ENCODE measurements at regions not wholly inside any gene's neighbourhood (a gene's known extent, or its start where the extent isn't known, plus 50 kb on each side); places are given as distances from the start of the nearest gene placed in this dataset.

GRCh38 chr7:25349283-25350017 lies 121.2 kb upstream of the NPVF start:
- FAIRE-seq, result no peak
- Histone ChIP-seq H3K36me3 (ENCODE audit: control insufficient read depth in 2 of 3, insufficient read depth in 3 of 3, low read length in 3 of 3) (no peaks in the 10 kb centered on the region), H3K9ac (ENCODE audit: low read length in 3 of 3) (no peak overlapping the region), H3K9me3 (ENCODE audit: control insufficient read depth in 2 of 3, insufficient read depth in 1 of 3, low read length in 3 of 3) (no peaks in the 10 kb centered on the region), H3K4me3 (ENCODE audit: low read length in 3 of 3) (no peak overlapping the region), H3K27me3 (ENCODE audit: control insufficient read depth, insufficient read depth, low read length) (no peaks in the 10 kb centered on the region), H3K4me1 (ENCODE audit: control insufficient read depth in 2 of 3, insufficient read depth in 2 of 3, low read depth in 1 of 3, low read length in 3 of 3) (no peaks in the 10 kb centered on the region), H3K27ac (ENCODE audit: low read depth in 2 of 2, low read length in 2 of 2) (no peak overlapping the region)
- TF ChIP-seq CTCF (IDR thresholded peaks at IDR 0.05; ENCODE audit: borderline replicate concordance, extremely low read depth, insufficient read depth), result no peak
- intact Hi-C loops (cut with DNase I), result no loop called here
- no peak for DNase-seq

- no peak overlapping the region for H3K27ac ChIP-seq (ENCODE audit: low read depth in 2 of 2, low read length in 2 of 2)
- H3K27me3 ChIP-seq (ENCODE audit: control insufficient read depth, insufficient read depth, low read length), result no peaks in the 10 kb centered on the region
- TF ChIP-seq CTCF (IDR thresholded peaks at IDR 0.05; ENCODE audit: borderline replicate concordance, extremely low read depth, insufficient read depth), result no peak
- FAIRE-seq (no peak), DNase-seq (no peak)
- no peaks in the 10 kb centered on the region for H3K9me3 ChIP-seq (ENCODE audit: control insufficient read depth in 2 of 3, insufficient read depth in 1 of 3, low read length in 3 of 3)
- no peak overlapping the region for H3K9ac ChIP-seq (ENCODE audit: low read length in 3 of 3)
- intact Hi-C loops (cut with DNase I), result no loop called here
- H3K36me3 ChIP-seq (ENCODE audit: control insufficient read depth in 2 of 3, insufficient read depth in 3 of 3, low read length in 3 of 3), result no peaks in the 10 kb centered on the region
- H3K4me3 ChIP-seq (ENCODE audit: low read length in 3 of 3), result no peak overlapping the region
- no peaks in the 10 kb centered on the region for H3K4me1 ChIP-seq (ENCODE audit: control insufficient read depth in 2 of 3, insufficient read depth in 2 of 3, low read depth in 1 of 3, low read length in 3 of 3)
Measured at GRCh38 chr7:25350041-25350440, 121.8 kb upstream of the NPVF start.

- intact Hi-C loops (cut with DNase I), result no loop called here
- Histone ChIP-seq H3K27me3 (ENCODE audit: control insufficient read depth, insufficient read depth, low read length) (no peaks in the 10 kb centered on the region), H3K9ac (ENCODE audit: low read length in 3 of 3) (no peak overlapping the region), H3K27ac (ENCODE audit: low read depth in 2 of 2, low read length in 2 of 2) (no peak overlapping the region), H3K9me3 (ENCODE audit: control insufficient read depth in 2 of 3, insufficient read depth in 1 of 3, low read length in 3 of 3) (no peaks in the 10 kb centered on the region), H3K36me3 (ENCODE audit: control insufficient read depth in 2 of 3, insufficient read depth in 3 of 3, low read length in 3 of 3) (no peaks in the 10 kb centered on the region), H3K4me1 (ENCODE audit: control insufficient read depth in 2 of 3, insufficient read depth in 2 of 3, low read depth in 1 of 3, low read length in 3 of 3) (no peaks in the 10 kb centered on the region), H3K4me3 (ENCODE audit: low read length in 3 of 3) (no peak overlapping the region)
- no peak for DNase-seq
- TF ChIP-seq CTCF (IDR thresholded peaks at IDR 0.05; ENCODE audit: borderline replicate concordance, extremely low read depth, insufficient read depth), result no peak
- FAIRE-seq, result no peak
Measured at GRCh38 chr7:25351761-25352160, 123.5 kb upstream of the NPVF start.

- Histone ChIP-seq H3K27me3 (ENCODE audit: control insufficient read depth, insufficient read depth, low read length) (no peaks in the 10 kb centered on the region), H3K9me3 (ENCODE audit: control insufficient read depth in 2 of 3, insufficient read depth in 1 of 3, low read length in 3 of 3) (no peaks in the 10 kb centered on the region), H3K36me3 (ENCODE audit: control insufficient read depth in 2 of 3, insufficient read depth in 3 of 3, low read length in 3 of 3) (no peaks in the 10 kb centered on the region), H3K4me3 (ENCODE audit: low read length in 3 of 3) (no peak overlapping the region), H3K4me1 (ENCODE audit: control insufficient read depth in 2 of 3, insufficient read depth in 2 of 3, low read depth in 1 of 3, low read length in 3 of 3) (no peaks in the 10 kb centered on the region), H3K27ac (ENCODE audit: low read depth in 2 of 2, low read length in 2 of 2) (no peak overlapping the region), H3K9ac (ENCODE audit: low read length in 3 of 3) (no peak overlapping the region)
- intact Hi-C loops (cut with DNase I), result no loop called here
- DNase-seq (no peak), FAIRE-seq (no peak)
- no peak for TF ChIP-seq CTCF (IDR thresholded peaks at IDR 0.05; ENCODE audit: borderline replicate concordance, extremely low read depth, insufficient read depth)
Measured at GRCh38 chr7:25353196-25353595, 124.9 kb upstream of the NPVF start.

All from kidney (tissue), 13 donors.